ENCODE measurements at regions not wholly inside any gene's neighbourhood (a gene's known extent, or its start where the extent isn't known, plus 50 kb on each side); places are given as distances from the start of the nearest gene placed in this dataset.

GRCh38 chr14:105908006-105908405 is 381.6 kb downstream of the TMEM121 start:
- TF ChIP-seq ZNF565 (CRISPR knock-in tag; conservative IDR thresholded peaks at IDR 0.05; ENCODE audit: low read depth) (no peak), SNAI2 (CRISPR knock-in tag; IDR thresholded peaks at IDR 0.05) (no peak), ARNTL (CRISPR knock-in tag; IDR thresholded peaks at IDR 0.05; ENCODE audit: borderline replicate concordance, low read depth) (no peak), RARB (CRISPR knock-in tag; IDR thresholded peaks at IDR 0.05) (no peak), TOX (CRISPR knock-in tag; IDR thresholded peaks at IDR 0.05; ENCODE audit: borderline replicate concordance) (no peak), ISL1 (CRISPR knock-in tag; IDR thresholded peaks at IDR 0.05) (no peak), PATZ1 (CRISPR knock-in tag; IDR thresholded peaks at IDR 0.05; ENCODE audit: borderline replicate concordance) (no peak), ZFP3 (CRISPR knock-in tag; IDR thresholded peaks at IDR 0.05) (no peak), CSRNP3 (CRISPR knock-in tag; IDR thresholded peaks at IDR 0.05) (no peak)
- TF ChIP-seq, protein P1, sequence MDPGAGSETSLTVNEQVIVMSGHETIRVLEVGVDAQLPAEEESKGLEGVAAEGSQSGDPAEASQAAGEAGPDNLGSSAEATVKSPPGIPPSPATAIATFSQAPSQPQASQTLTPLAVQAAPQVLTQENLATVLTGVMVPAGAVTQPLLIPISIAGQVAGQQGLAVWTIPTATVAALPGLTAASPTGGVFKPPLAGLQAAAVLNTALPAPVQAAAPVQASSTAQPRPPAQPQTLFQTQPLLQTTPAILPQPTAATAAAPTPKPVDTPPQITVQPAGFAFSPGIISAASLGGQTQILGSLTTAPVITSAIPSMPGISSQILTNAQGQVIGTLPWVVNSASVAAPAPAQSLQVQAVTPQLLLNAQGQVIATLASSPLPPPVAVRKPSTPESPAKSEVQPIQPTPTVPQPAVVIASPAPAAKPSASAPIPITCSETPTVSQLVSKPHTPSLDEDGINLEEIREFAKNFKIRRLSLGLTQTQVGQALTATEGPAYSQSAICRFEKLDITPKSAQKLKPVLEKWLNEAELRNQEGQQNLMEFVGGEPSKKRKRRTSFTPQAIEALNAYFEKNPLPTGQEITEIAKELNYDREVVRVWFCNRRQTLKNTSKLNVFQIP (CRISPR knock-in tag; IDR thresholded peaks at IDR 0.05; ENCODE audit: borderline replicate concordance, low read depth) = no peak
- TF ChIP-seq, protein P2, sequence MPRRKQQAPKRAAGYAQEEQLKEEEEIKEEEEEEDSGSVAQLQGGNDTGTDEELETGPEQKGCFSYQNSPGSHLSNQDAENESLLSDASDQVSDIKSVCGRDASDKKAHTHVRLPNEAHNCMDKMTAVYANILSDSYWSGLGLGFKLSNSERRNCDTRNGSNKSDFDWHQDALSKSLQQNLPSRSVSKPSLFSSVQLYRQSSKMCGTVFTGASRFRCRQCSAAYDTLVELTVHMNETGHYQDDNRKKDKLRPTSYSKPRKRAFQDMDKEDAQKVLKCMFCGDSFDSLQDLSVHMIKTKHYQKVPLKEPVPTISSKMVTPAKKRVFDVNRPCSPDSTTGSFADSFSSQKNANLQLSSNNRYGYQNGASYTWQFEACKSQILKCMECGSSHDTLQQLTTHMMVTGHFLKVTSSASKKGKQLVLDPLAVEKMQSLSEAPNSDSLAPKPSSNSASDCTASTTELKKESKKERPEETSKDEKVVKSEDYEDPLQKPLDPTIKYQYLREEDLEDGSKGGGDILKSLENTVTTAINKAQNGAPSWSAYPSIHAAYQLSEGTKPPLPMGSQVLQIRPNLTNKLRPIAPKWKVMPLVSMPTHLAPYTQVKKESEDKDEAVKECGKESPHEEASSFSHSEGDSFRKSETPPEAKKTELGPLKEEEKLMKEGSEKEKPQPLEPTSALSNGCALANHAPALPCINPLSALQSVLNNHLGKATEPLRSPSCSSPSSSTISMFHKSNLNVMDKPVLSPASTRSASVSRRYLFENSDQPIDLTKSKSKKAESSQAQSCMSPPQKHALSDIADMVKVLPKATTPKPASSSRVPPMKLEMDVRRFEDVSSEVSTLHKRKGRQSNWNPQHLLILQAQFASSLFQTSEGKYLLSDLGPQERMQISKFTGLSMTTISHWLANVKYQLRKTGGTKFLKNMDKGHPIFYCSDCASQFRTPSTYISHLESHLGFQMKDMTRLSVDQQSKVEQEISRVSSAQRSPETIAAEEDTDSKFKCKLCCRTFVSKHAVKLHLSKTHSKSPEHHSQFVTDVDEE (CRISPR knock-in tag; IDR thresholded peaks at IDR 0.05) = no peak
- TF ChIP-seq, protein P3, sequence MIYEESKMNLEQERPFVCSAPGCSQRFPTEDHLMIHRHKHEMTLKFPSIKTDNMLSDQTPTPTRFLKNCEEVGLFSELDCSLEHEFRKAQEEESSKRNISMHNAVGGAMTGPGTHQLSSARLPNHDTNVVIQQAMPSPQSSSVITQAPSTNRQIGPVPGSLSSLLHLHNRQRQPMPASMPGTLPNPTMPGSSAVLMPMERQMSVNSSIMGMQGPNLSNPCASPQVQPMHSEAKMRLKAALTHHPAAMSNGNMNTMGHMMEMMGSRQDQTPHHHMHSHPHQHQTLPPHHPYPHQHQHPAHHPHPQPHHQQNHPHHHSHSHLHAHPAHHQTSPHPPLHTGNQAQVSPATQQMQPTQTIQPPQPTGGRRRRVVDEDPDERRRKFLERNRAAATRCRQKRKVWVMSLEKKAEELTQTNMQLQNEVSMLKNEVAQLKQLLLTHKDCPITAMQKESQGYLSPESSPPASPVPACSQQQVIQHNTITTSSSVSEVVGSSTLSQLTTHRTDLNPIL (CRISPR knock-in tag; IDR thresholded peaks at IDR 0.05; ENCODE audit: low read depth) = no peak
- ATAC-seq = no peak

DNA sequence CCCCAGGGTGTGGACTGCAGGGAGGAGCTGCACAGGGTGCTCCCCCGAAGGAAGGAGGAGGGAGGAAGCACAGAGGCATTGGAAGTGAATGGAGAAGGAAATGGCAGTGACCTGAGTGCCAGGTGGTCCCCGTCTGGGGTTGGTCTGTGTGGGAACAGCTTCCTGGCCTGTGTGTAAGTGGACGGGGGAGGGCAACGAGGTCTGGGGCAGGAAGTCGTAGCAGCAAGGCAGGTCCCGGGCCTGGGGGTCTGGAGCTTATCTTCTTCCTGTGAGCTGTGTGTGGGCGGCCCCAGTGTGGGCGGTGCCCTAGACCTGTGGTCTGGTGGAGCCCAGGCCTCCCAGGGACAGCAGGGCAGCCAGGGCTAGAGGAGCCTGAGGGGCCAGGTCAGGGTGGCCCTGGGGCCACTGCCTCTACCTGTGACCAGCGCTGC is 382.1 kb downstream of the TMEM121 start:
- ATAC-seq = peak; percentile 34; the same call in 1 of the 3 replicates
- TF ChIP-seq TCF4 (CRISPR knock-in tag; IDR thresholded peaks at IDR 0.05; ENCODE audit: borderline replicate concordance) (peak; percentile 17; the same call in 1 of the 2 replicates), ZFP30 (CRISPR knock-in tag; IDR thresholded peaks at IDR 0.05) (no peak), ZC3H10 (CRISPR knock-in tag; IDR thresholded peaks at IDR 0.05) (no peak)

GRCh38 chr14:105909046-105909827 is 382.9 kb downstream of the TMEM121 start:
- ATAC-seq = no peak
- TF ChIP-seq CSRNP3 (CRISPR knock-in tag; IDR thresholded peaks at IDR 0.05) (no peak), CSDC2 (CRISPR knock-in tag; IDR thresholded peaks at IDR 0.05) (no peak), ZNF70 (CRISPR knock-in tag; IDR thresholded peaks at IDR 0.05) (no peak), SNAI2 (CRISPR knock-in tag; IDR thresholded peaks at IDR 0.05) (no peak), ZNF8 (CRISPR knock-in tag; IDR thresholded peaks at IDR 0.05) (no peak), ZFP30 (CRISPR knock-in tag; IDR thresholded peaks at IDR 0.05) (no peak), BACH2 (CRISPR knock-in tag; IDR thresholded peaks at IDR 0.05; ENCODE audit: borderline replicate concordance) (no peak), ISL1 (CRISPR knock-in tag; IDR thresholded peaks at IDR 0.05) (no peak), PPARA (CRISPR knock-in tag; IDR thresholded peaks at IDR 0.05; ENCODE audit: borderline replicate concordance) (no peak), PATZ1 (CRISPR knock-in tag; IDR thresholded peaks at IDR 0.05; ENCODE audit: borderline replicate concordance) (no peak), RARB (CRISPR knock-in tag; IDR thresholded peaks at IDR 0.05) (no peak), TOX (CRISPR knock-in tag; IDR thresholded peaks at IDR 0.05; ENCODE audit: borderline replicate concordance) (no peak)
- TF ChIP-seq, protein P2 (CRISPR knock-in tag; IDR thresholded peaks at IDR 0.05) = no peak
